ENCODE measurements at regions not wholly inside any gene's neighbourhood (a gene's known extent, or its start where the extent isn't known, plus 50 kb on each side); places are given as distances from the start of the nearest gene placed in this dataset.

DNA sequence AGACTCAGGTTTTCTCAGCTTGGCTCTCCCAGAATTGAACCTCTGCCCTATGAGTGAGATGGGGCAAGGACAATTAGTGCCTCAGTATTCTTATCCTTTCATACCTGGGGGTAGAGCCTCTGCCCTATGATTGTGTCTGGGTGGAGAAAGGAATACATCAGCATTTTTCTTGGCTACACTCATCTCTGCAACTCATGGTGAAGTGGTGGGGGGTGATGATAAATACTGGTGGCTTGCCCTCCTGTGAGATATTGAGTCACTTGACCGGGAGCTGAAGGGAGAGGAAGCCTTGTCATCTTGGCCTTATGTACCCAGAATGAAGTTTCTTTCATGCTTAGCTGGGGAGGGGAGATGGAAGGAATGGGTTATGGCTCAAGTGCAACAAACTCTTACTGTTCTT is 71.3 kb upstream of the ENOX2 start:
- DNase-seq = no peak

GRCh38 chrX:130975947-130976346 is 72.9 kb upstream of the ENOX2 start:
- DNase-seq = peak; percentile 29

GRCh38 chrX:130981836-130982235 is 76.3 kb upstream of the ARHGAP36 start:
- DNase-seq = no peak

GRCh38 chrX:130984782-130985181 is 73.4 kb upstream of the ARHGAP36 start:
- no peak for DNase-seq

- no peak for DNase-seq
Measured at GRCh38 chrX:130987241-130987640, 70.9 kb upstream of the ARHGAP36 start.

- no peak for DNase-seq
Measured at GRCh38 chrX:130990723-130991122, 67.4 kb upstream of the ARHGAP36 start.

DNA sequence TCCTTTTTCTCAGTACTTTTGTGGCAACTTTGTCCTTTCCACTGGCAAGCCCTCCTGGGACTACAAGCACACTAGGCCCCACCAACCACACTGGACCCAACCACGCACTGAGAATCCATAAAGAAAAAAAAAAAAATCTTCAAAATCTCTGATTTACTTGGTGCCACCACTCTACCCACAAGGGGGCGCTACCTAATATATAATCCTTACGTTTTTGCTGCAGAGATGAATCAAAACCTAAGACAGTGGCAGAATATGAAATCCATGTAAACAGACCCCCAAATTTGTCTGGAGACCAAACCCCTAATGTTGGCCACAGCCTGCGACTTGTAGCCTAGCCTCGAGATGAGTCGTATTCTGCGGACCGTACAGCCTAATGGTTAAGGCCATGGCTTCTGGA is 63.5 kb upstream of the ARHGAP36 start:
- DNase-seq = no peak

- DNase-seq = no peak
Measured at GRCh38 chrX:130995439-130995838, 62.7 kb upstream of the ARHGAP36 start.

- no peak for DNase-seq
Measured at GRCh38 chrX:130997314-130997713, 60.8 kb upstream of the ARHGAP36 start.

- no peak for DNase-seq
Measured at GRCh38 chrX:130999360-130999759, 58.8 kb upstream of the ARHGAP36 start.

All from skin of body (tissue), 1 donor.